Testis (tissue), 2 donors: ENCODE measurements at regions not wholly inside any gene's neighbourhood (a gene's known extent, or its start where the extent isn't known, plus 50 kb on each side); places are given as distances from the start of the nearest gene placed in this dataset.

Experiments
- POLR2A ChIP-seq: fragments of 450-650 bp; IDR thresholded peaks from one replicate; pipeline ENCODE4 v1.6.1; 2017; ENCODE audit warnings: antibody characterized with exemption, mild to moderate bottlenecking, moderate library complexity
- TF ChIP-seq, protein P1 (sequence below), 3 experiments: fragments of 450-650 bp in 2 of 3; fragments of 200-600 bp in 1 of 3; sonication (generic) in 1 of 3; IDR thresholded peaks; one replicate each; pipeline ENCODE4 v1.5.1; 2016 to 2019; ENCODE audit warnings: antibody characterized with exemption in 3 of 3, mild to moderate bottlenecking in 2 of 3, moderate library complexity in 1 of 3

DNA sequence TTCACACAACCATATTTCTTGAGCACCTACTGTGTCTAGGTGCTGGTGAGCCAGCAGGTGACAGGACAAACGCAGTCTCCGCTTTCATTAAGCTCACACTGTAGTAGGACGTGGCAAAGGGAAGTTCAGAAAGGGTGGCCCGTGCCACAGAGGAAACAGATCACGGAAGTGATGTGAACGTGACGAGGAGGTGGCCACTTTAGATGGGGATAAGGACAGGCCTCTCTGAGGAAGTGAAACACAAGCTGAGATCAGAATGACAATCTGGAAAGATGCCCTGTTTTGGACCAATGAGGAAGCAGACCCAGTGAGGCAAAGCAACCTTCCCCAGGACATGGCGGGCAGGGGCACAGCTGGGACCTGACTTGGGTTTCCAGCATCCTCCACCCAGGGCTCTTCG, 127.4 kb upstream of the PRMT8 start:
- TF ChIP-seq, protein P1, sequence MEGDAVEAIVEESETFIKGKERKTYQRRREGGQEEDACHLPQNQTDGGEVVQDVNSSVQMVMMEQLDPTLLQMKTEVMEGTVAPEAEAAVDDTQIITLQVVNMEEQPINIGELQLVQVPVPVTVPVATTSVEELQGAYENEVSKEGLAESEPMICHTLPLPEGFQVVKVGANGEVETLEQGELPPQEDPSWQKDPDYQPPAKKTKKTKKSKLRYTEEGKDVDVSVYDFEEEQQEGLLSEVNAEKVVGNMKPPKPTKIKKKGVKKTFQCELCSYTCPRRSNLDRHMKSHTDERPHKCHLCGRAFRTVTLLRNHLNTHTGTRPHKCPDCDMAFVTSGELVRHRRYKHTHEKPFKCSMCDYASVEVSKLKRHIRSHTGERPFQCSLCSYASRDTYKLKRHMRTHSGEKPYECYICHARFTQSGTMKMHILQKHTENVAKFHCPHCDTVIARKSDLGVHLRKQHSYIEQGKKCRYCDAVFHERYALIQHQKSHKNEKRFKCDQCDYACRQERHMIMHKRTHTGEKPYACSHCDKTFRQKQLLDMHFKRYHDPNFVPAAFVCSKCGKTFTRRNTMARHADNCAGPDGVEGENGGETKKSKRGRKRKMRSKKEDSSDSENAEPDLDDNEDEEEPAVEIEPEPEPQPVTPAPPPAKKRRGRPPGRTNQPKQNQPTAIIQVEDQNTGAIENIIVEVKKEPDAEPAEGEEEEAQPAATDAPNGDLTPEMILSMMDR (IDR thresholded peaks at IDR 0.05), result no peak
- TF ChIP-seq POLR2A, result no peak
